GM10248 (cell line): ENCODE measurements at regions not wholly inside any gene's neighbourhood (a gene's known extent, or its start where the extent isn't known, plus 50 kb on each side); places are given as distances from the start of the nearest gene placed in this dataset.

Experiments
- CTCF ChIA-PET: fragments of 300-600 bp; sonication (Branson Sonifier 250); formaldehyde crosslinking; extraction: SDS; loops from one replicate; lab custom pipeline; 2021; ENCODE audit warnings: antibody characterized with exemption; lab: Yijun Ruan, JAX
- POLR2A ChIA-PET: fragments of 350-650 bp; sonication (Branson Sonifier 250); formaldehyde crosslinking; extraction: SDS; loops from one replicate; lab custom pipeline; 2020; ENCODE audit warnings: antibody characterized with exemption; lab: Yijun Ruan, JAX
- DNase-seq: peaks from one replicate; pipeline ENCODE4 v3.0.0; 2012; ENCODE audit errors: extremely low spot score
- TF ChIP-seq, protein P1 (sequence below): IDR thresholded peaks from 2 replicates; pipeline ENCODE4 v1.5.1; 2012; ENCODE audit warnings: mild to moderate bottlenecking, low read depth; ENCODE audit errors: extremely low read depth, missing control alignments, control extremely low read depth

DNA sequence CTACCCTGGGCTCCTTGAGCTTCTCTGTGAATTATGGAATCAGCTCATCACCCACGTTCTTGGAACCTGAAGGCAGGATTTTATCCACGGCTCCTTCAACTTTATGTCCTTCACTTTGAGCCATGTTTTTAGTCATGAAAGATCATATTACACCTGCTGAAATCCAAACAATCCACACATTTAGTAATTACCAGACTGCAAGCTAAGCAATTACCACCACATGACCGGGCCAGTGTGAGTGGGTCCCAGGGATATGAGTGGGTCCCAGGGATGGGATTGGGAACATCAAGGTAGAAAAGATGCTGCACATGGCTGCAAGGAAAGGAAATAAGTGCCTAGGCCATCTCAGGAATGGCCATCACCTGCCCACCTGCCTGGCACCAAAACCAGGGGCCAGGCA lies 140.3 kb upstream of the IQSEC1 start:
- ChIA-PET CTCF (no interaction called here), POLR2A (no interaction called here)
- TF ChIP-seq, protein P1, sequence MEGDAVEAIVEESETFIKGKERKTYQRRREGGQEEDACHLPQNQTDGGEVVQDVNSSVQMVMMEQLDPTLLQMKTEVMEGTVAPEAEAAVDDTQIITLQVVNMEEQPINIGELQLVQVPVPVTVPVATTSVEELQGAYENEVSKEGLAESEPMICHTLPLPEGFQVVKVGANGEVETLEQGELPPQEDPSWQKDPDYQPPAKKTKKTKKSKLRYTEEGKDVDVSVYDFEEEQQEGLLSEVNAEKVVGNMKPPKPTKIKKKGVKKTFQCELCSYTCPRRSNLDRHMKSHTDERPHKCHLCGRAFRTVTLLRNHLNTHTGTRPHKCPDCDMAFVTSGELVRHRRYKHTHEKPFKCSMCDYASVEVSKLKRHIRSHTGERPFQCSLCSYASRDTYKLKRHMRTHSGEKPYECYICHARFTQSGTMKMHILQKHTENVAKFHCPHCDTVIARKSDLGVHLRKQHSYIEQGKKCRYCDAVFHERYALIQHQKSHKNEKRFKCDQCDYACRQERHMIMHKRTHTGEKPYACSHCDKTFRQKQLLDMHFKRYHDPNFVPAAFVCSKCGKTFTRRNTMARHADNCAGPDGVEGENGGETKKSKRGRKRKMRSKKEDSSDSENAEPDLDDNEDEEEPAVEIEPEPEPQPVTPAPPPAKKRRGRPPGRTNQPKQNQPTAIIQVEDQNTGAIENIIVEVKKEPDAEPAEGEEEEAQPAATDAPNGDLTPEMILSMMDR, result no peak
- DNase-seq, result no peak

DNA sequence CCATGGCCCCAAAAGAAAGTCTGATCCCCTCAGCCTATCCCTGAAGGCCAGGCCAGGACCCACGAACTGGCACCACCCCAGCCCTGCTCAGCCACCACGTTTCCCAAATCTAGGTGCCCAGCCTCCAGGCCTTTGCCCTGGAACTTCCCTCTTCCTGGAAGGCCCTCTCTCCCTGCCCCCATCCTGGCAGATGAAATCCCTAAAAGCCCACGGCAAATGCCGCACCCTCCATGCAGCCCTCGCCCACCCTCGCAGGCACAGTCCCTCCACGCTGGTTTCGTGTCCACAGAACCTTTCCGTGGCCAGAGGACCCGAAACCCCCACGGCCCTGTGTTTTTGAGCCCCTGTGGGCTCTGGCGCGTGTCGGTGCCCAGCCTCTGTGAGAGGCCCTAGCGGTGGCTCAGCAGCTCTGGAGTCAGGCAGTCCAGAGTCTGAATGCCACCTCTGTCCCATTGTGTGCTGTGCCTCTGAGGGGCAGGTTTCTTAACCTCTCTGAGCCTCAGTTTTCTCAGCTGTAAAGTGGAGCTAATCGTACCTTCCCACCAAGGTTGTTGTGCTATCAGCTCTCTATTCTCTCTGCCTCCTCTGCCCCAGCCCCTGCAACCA lies 138.5 kb upstream of the IQSEC1 start:
- TF ChIP-seq, protein P1, result no peak
- ChIA-PET CTCF (no interaction called here), POLR2A (no interaction called here)
- DNase-seq, result no peak

DNA sequence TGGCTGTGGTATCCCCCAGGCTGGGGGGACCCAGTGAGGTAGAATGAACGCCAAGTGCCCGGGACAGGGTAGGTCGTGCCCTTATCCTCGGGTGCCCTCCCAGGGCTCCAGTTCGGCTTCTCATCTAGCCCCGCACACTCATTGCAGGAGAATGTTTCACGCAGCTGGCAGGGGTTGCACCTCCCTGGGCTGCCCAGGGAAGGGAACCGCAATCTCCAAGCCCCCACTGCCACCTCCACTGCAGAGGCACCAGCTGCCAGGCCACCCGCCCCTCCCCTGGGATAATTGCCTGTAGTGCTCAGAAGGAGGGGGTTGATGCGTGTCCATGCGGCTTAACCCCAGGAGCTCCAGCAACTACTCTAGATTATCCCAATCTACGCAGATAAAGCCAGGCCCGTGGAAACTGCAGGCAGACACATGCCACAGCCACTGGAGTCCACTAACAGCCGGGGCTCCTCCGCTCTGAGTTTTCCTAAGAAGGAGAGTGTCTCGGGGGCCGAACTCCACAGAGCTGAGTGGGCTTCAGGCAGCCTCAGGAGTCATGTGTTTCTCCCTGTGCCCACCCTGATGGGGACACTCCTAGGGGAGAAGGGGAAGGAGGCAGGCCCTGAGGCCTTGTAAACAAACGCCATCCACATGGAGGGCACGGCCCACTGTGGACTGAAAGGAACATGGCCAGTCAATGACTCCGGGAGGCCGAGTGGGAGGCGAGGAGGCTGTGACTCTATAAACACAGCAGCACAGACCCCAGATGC lies 137.2 kb upstream of the IQSEC1 start:
- CTCF ChIA-PET, result no interaction called here
- TF ChIP-seq, protein P1, result no peak
- POLR2A ChIA-PET, result no interaction called here
- DNase-seq, result no peak

DNA sequence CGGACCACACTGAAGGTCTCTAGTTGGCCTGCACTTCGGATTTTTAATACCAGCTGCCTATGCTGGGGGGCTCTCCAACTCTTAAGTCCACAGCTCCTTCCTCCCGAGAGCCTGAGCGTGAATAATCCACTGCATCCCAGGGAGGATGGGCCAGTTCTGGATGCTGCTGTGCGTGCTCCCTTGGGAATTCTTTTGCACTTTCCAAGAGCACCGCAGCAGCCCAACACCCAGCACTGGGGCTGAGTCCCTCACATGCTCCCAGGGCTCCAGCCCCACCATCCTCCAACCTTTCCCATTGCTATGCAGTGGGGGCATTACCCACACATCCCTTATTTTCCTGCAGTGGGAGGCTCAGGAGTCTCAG lies 136.4 kb upstream of the IQSEC1 start:
- CTCF ChIA-PET, result no interaction called here
- POLR2A ChIA-PET, result no interaction called here
- no peak for DNase-seq
- TF ChIP-seq, protein P1, result no peak

DNA sequence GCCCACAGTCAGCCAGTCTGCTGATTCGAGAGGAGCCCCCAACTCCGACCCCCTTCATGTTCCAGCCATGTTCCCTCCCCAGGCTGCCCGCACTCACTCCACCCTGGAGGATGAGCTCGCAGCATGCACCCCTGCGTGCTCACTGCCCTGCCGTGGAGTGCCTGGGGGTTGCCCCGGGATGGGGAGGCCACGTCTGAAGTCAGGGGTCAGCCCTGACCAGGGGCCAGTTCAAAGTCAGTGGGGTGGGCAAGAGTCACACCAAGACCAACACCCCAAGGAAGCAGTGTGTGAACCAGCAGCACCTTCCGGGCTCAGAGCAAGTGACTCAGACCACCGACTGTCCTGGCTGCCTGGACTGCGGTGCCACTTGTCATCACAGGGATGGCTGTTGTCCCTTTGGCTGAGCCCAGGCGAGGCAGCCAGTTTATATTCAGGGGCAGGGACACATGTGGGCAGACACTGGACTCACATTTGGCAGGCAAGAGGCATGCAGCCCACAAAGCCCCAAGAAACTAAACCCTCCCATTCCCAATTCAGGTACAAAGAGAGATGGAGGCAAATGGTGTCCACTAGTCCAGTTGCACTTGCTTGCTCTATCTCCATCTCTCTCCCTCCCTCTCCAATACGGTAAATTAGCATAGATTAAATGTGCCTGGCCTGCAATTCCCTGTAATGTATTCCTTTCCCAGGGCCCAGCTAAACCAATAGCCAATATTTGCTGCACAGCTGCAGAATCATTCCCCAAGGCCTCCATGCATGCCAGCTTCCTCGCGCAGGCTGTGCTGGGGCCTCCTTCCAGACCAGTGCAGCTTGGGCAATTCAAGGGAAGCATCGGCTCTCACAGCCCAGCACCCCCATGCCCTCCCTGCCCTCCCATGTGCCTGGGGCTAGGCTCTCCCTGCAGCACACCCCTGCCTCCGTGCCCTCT lies 135.7 kb upstream of the IQSEC1 start:
- CTCF ChIA-PET, result interaction anchor here (1.2 kb wide), 1 partner anchor 244 kb away, joined by 3 read pairs; no protein-coding TSS in a partner anchor
- no peak for DNase-seq

More for the DNA sequence above, 135.7 kb upstream of the IQSEC1 start:
- POLR2A ChIA-PET, result no interaction called here
- TF ChIP-seq, protein P1, result no peak
